ENCODE measurements at regions not wholly inside any gene's neighbourhood (a gene's known extent, or its start where the extent isn't known, plus 50 kb on each side); places are given as distances from the start of the nearest gene placed in this dataset.
"Not testable (repeated sequence)": the region's sequence is repeated elsewhere in the genome, so short reads cannot be mapped to it uniquely, and the experiment has no call there.

DNA sequence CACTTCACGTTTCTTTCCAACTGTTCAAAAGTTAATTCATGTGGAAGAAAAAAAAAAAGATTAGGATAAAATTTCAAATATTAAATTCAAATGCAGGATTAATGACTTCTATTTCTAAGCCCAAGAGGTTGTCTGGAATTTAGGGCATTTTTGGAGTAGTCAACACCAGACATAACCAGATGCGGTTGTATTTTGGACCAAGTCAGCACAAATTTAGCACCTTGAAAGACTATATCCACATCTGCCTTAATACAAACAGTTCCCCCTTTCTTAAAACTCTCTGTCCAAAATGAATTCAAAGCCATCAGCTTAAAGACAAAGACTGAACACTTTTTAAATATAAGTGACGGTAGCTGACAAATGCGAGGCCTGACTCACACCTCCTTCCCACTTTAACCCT lies 282.9 kb downstream of the C16orf95 start:
- TF ChIP-seq CTCF (conservative IDR thresholded peaks at IDR 0.05; ENCODE audit: low read length) (no peak), EZH2phosphoT487 (IDR thresholded peaks at IDR 0.05; ENCODE audit: borderline replicate concordance, low read depth, low read length) (no peak)
- Histone ChIP-seq H2AFZ (ENCODE audit: low read length) (no peak overlapping the region), H3K79me2 (ENCODE audit: insufficient read depth, low read depth, low read length) (no peaks in the 10 kb centered on the region), H3K4me3 (ENCODE audit: low read depth, low read length, poor library complexity, severe bottlenecking) (no peak overlapping the region), H3K9me2 (ENCODE audit: insufficient read depth, low read length) (no peaks in the 10 kb centered on the region), H3K36me3 (ENCODE audit: insufficient read depth, low read length) (no peaks in the 10 kb centered on the region), H3K4me2 (ENCODE audit: low read length) (no peak overlapping the region), H3K27ac (ENCODE audit: low read depth, low read length, poor library complexity, severe bottlenecking) (no peak overlapping the region), H3K9me3 (ENCODE audit: low read length) (no peaks in the 10 kb centered on the region), H4K20me1 (ENCODE audit: insufficient read depth, low read length) (no peaks in the 10 kb centered on the region), H3K4me1 (ENCODE audit: insufficient read depth, low read length, poor library complexity, severe bottlenecking) (no peaks in the 10 kb centered on the region)
- intact Hi-C loops (cut with micrococcal nuclease; ENCODE audit: unreplicated experiment), result no loop called here
- no peak for DNase-seq (ENCODE audit: low spot score)
- ChIA-PET POLR2A (no interaction called here), CTCF (ENCODE audit: unreplicated experiment) (no interaction called here)
- BruUV-seq (replicated peaks), result no TSS peak

DNA sequence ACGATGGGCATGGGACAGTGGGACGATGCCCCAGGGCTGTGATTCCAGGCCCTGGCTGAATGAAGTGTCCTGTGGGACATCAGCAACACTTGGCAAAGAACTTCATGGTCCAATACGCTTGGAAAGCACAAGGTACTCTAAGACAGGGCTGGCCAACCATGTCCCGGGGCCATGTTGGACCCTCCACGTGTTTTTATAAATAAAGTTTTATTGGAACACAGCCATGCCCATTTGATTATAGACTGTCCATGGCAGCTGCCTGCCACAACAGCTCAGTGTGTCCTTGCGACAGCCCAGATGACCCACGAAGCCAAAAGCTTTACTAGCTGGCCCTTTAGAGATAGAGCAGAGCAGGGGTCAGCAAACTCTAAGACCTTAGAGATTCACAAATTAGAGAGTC lies 282.1 kb downstream of the C16orf95 start:
- no TSS peak for BruUV-seq (replicated peaks)
- Histone ChIP-seq H3K36me3 (ENCODE audit: insufficient read depth, low read length) (no peaks in the 10 kb centered on the region), H3K27ac (ENCODE audit: low read depth, low read length, poor library complexity, severe bottlenecking) (no peak overlapping the region), H3K9me2 (ENCODE audit: insufficient read depth, low read length) (no peaks in the 10 kb centered on the region), H3K4me2 (ENCODE audit: low read length) (no peak overlapping the region), H4K20me1 (ENCODE audit: insufficient read depth, low read length) (no peaks in the 10 kb centered on the region), H3K79me2 (ENCODE audit: insufficient read depth, low read depth, low read length) (no peaks in the 10 kb centered on the region), H2AFZ (ENCODE audit: low read length) (no peak overlapping the region), H3K4me1 (ENCODE audit: insufficient read depth, low read length, poor library complexity, severe bottlenecking) (no peaks in the 10 kb centered on the region), H3K9me3 (ENCODE audit: low read length) (no peaks in the 10 kb centered on the region), H3K4me3 (ENCODE audit: low read depth, low read length, poor library complexity, severe bottlenecking) (no peak overlapping the region)
- intact Hi-C loops (cut with micrococcal nuclease; ENCODE audit: unreplicated experiment), result no loop called here
- CTCF ChIA-PET (ENCODE audit: unreplicated experiment), result no interaction called here
- POLR2A ChIA-PET, result no interaction called here
- DNase-seq (ENCODE audit: low spot score), result no peak
- TF ChIP-seq EZH2phosphoT487 (IDR thresholded peaks at IDR 0.05; ENCODE audit: borderline replicate concordance, low read depth, low read length), result no peak
- TF ChIP-seq CTCF (conservative IDR thresholded peaks at IDR 0.05; ENCODE audit: low read length), result no peak

DNA sequence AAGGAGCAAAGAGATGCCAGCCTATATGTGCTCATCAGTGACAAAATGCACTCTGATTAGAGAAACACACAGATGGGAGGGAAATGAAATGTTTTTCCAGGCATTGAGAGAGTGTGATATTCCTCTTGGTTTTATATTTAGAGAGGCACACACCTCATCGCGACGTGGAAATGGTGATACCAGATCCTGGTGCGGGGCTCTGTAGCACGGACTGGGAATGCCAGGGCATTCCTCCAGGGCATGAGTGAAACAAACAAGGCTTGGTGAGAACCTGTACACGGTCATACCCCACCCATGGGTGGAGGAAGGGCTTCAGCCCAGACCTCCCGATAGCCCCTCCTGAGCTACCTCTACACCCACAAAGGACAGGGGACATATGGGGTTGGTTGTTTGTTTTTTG lies 280.2 kb downstream of the C16orf95 start:
- intact Hi-C loops (cut with micrococcal nuclease; ENCODE audit: unreplicated experiment), result no loop called here
- Histone ChIP-seq H3K4me3 (ENCODE audit: low read depth, low read length, poor library complexity, severe bottlenecking) (no peak overlapping the region), H3K4me2 (ENCODE audit: low read length) (no peak overlapping the region), H4K20me1 (ENCODE audit: insufficient read depth, low read length) (no peaks in the 10 kb centered on the region), H3K27ac (ENCODE audit: low read depth, low read length, poor library complexity, severe bottlenecking) (no peak overlapping the region), H3K79me2 (ENCODE audit: insufficient read depth, low read depth, low read length) (no peaks in the 10 kb centered on the region), H3K9me2 (ENCODE audit: insufficient read depth, low read length) (no peaks in the 10 kb centered on the region), H3K9me3 (ENCODE audit: low read length) (no peaks in the 10 kb centered on the region), H2AFZ (ENCODE audit: low read length) (no peak overlapping the region), H3K36me3 (ENCODE audit: insufficient read depth, low read length) (no peaks in the 10 kb centered on the region), H3K4me1 (ENCODE audit: insufficient read depth, low read length, poor library complexity, severe bottlenecking) (no peaks in the 10 kb centered on the region)
- ChIA-PET POLR2A (no interaction called here), CTCF (ENCODE audit: unreplicated experiment) (no interaction called here)
- no TSS peak for BruUV-seq (replicated peaks)
- TF ChIP-seq CTCF (conservative IDR thresholded peaks at IDR 0.05; ENCODE audit: low read length), result no peak
- DNase-seq (ENCODE audit: low spot score), result no peak

- H3K4me2 ChIP-seq (ENCODE audit: low read length); H4K20me1 ChIP-seq (ENCODE audit: insufficient read depth, low read length); BruUV-seq (replicated peaks); H3K9me2 ChIP-seq (ENCODE audit: insufficient read depth, low read length); H2AFZ ChIP-seq (ENCODE audit: low read length); CTCF ChIA-PET (ENCODE audit: unreplicated experiment); DNase-seq (ENCODE audit: low spot score); H3K79me2 ChIP-seq (ENCODE audit: insufficient read depth, low read depth, low read length); POLR2A ChIA-PET; H3K36me3 ChIP-seq (ENCODE audit: insufficient read depth, low read length); H3K27ac ChIP-seq (ENCODE audit: low read depth, low read length, poor library complexity, severe bottlenecking); H3K4me1 ChIP-seq (ENCODE audit: insufficient read depth, low read length, poor library complexity, severe bottlenecking); H3K4me3 ChIP-seq (ENCODE audit: low read depth, low read length, poor library complexity, severe bottlenecking); H3K9me3 ChIP-seq (ENCODE audit: low read length); intact Hi-C loops (cut with micrococcal nuclease; ENCODE audit: unreplicated experiment): not testable (repeated sequence)
Measured at GRCh38 chr16:87038528-87038927, 278.7 kb downstream of the C16orf95 start.

Measured in OCI-LY7 (cell line).